HUES48 (cell line): ENCODE measurements at regions not wholly inside any gene's neighbourhood (a gene's known extent, or its start where the extent isn't known, plus 50 kb on each side); places are given as distances from the start of the nearest gene placed in this dataset.

Source experiments
- H3K27ac ChIP-seq: one replicate; pipeline ENCODE4 v1.7.0; 2013; ENCODE audit warnings: low read depth, low read length, inconsistent platforms
- H3K27me3 ChIP-seq: 2 replicates; pipeline ENCODE4 v1.6.1; 2013; ENCODE audit warnings: mild to moderate bottlenecking, low read length; ENCODE audit not compliant: control insufficient read depth, insufficient read depth
- H3K36me3 ChIP-seq: 2 replicates; pipeline ENCODE4 v1.6.1; 2013; ENCODE audit warnings: low read length; ENCODE audit not compliant: control insufficient read depth, insufficient read depth
- H3K4me1 ChIP-seq: 2 replicates; pipeline ENCODE4 v1.6.1; 2013; ENCODE audit warnings: mild to moderate bottlenecking, low read length; ENCODE audit not compliant: control insufficient read depth, insufficient read depth
- H3K4me3 ChIP-seq: 2 replicates; pipeline ENCODE4 v1.5.1; 2013; ENCODE audit warnings: mild to moderate bottlenecking, low read depth, low read length
- H3K9ac ChIP-seq: 2 replicates; pipeline ENCODE4 v1.6.1; 2013; ENCODE audit warnings: mild to moderate bottlenecking, low read depth, low read length, moderate library complexity
- H3K9me3 ChIP-seq: 2 replicates; pipeline ENCODE4 v1.6.1; 2013; ENCODE audit warnings: low read length; ENCODE audit not compliant: control insufficient read depth, insufficient read depth

DNA sequence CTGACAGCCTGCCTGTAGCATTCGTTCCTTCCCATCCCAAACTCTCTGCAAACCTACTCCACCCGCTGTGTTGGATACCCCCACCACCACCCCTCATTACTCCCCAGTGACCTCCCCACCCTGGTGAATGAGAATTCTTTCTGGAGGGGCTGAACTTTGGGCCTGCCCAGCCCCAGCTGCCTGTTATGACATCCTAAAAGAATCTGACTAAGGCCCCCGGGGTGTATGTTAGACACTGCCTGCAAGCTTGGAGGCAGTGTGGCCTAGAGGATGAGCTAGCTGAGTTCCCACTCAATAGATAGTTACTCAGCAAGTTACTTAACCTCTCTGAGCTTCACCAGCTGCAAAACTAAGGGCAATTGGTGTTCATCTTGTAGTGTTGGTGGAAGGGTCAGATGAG, 110.2 kb upstream of the FGGY start:
- Histone ChIP-seq H3K27ac (no peak overlapping the region), H3K27me3 (no peaks in the 10 kb centered on the region), H3K9ac (no peak overlapping the region), H3K9me3 (no peaks in the 10 kb centered on the region), H3K36me3 (no peaks in the 10 kb centered on the region), H3K4me3 (no peak overlapping the region), H3K4me1 (0 out of 2 replicates have a peak, but pooled peaks cover 4% of the 10 kb centered on the region)

DNA sequence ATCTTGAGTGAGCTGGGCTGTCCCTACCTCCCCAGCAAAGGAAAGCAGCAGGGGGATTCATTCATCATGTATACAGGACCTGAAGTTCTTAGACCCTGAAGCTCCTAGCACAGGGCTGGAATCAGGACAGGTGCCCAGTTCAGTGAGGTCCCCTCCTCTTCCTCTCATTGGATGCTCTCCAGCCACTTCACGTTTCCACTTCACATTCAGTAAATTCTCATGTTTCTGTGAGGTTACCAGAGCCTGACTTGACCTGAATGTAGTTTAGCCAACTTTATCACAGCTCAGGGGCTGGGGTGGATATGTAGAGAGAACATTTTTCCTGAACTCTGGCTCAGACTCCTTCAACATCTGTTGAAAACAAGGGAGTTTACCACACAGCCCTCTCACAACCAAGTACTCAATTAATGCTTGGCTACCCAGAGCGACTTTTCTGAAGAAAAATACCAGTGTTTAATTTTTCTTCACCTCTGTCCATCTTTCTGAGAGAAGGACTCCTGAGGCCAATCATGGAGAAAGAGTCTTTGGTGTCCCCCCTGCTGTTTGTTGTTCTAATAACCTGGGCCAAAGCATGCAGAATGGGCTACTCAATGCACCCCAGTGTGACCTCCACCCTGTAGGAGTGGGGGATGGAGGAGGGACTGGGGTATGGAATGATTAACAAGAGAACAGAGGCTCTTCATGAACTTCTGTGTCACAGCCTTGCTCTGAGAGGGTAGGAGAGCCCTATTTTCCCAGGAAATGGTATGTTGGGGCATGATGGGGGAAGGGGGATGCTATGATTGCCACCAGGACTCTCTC, 108.3 kb upstream of the FGGY start:
- H3K9me3 ChIP-seq: peaks cover 2% of the 10 kb centered on the region; the same call in 1 of the 2 replicates
- no peak overlapping the region for H3K9ac ChIP-seq
- no peak overlapping the region for H3K27ac ChIP-seq
- H3K4me1 ChIP-seq: 0 out of 2 replicates have a peak, but pooled peaks cover 3% of the 10 kb centered on the region
- H3K27me3 ChIP-seq: no peaks in the 10 kb centered on the region
- no peak overlapping the region for H3K4me3 ChIP-seq
- no peaks in the 10 kb centered on the region for H3K36me3 ChIP-seq

DNA sequence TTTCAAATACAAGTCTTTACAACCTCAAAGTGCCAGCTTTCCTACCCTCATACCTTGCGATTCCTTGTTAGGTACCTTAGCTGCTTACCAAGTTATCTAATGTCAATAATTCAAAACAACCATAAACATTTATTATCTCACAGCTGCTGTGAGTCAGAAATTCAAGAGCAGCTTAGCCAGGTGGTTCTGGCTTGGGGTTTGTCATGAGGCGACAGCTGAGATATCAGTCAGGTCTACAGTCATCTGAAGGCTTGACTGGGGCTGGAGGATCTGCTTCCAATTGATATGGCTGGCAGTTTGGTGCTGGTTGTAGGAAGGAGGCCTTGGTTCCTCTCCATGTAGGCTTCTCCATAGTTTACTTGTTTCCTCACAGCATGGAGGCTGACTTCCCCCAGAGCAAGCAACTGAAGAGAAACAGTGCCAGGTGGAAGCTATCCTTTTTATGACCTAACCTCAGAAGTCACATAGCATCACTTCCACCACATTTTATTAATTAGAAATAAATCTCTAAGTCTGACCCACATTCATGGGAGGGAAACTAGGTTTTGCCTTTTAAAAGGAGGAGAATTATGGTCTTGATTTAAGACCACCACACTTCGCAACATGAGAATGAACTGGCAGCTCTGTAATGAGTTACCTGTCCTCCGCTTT, 103.3 kb upstream of the FGGY start:
- H3K27ac ChIP-seq: no peak overlapping the region
- H3K36me3 ChIP-seq: no peaks in the 10 kb centered on the region
- no peak overlapping the region for H3K9ac ChIP-seq

DNA sequence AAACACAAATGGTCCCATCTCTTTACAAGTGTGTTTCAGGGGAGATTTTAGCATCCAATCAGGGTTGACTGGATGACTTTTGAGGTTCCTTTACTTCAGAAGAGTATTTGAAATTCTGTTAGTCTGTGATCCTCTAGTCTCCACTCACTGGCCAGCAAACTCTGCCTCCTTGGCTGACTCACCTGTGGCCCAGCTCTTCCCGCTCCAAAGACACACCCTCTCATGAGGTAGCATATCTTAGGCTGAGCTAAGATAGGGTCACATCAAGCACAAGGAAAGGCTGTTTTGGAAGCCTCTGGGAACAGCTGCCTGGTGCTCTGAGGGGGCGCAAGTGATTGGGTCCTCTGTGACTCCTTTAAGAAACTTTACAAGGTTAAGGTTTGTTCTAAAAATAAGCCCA, 102.3 kb upstream of the FGGY start:
- Histone ChIP-seq H3K27ac (no peak overlapping the region), H3K4me1 (no peaks in the 10 kb centered on the region), H3K27me3 (no peaks in the 10 kb centered on the region), H3K9me3 (peaks cover 2% of the 10 kb centered on the region; the same call in 1 of the 2 replicates), H3K4me3 (no peak overlapping the region), H3K36me3 (no peaks in the 10 kb centered on the region), H3K9ac (no peak overlapping the region)

More for the DNA sequence above, 103.3 kb upstream of the FGGY start:
- no peaks in the 10 kb centered on the region for H3K4me1 ChIP-seq
- no peaks in the 10 kb centered on the region for H3K27me3 ChIP-seq
- H3K9me3 ChIP-seq: peaks cover 2% of the 10 kb centered on the region; the same call in 1 of the 2 replicates
- no peak overlapping the region for H3K4me3 ChIP-seq

DNA sequence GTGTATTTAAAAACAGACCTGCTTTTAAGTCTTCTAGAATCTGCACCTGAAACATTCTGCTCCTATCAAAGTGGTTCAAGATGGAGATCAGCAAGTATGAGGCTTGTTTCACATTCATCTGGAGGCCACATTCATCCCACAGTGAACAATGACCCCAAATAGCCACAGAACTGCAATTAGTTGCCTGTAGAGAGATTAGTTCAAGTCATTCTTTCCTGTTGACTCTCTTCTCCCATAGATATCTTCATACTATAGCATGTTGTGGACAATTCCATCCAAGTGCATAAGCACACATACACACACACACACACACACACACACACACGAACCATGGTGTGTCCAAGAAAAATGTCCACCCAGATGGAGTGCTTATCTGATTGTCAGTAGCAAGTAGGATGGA, 101.7 kb upstream of the FGGY start:
- no peak overlapping the region for H3K27ac ChIP-seq
- H3K9me3 ChIP-seq: peaks cover 2% of the 10 kb centered on the region; the same call in 1 of the 2 replicates
- no peaks in the 10 kb centered on the region for H3K27me3 ChIP-seq
- H3K9ac ChIP-seq: no peak overlapping the region
- no peaks in the 10 kb centered on the region for H3K36me3 ChIP-seq
- no peaks in the 10 kb centered on the region for H3K4me1 ChIP-seq
- no peak overlapping the region for H3K4me3 ChIP-seq

DNA sequence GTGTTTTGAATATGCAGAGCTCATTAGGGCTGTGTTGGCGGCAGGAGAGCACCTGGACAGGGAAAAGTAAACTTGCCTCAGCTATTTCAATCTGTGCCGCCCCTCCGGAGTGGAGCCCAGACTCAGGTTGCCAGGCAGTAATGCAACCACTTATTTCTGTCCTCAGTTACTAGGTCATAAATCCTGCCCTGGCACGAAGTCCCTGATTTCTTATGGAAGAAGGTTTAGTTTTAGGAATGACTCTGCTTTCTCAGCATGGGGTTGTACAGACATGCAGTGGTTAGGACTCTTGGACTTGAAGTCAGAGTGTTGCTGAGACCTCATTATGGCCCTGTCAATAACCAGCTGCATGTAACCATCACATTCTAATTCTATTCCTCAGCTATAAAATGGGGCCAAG, 98.3 kb upstream of the FGGY start:
- no peaks in the 10 kb centered on the region for H3K4me1 ChIP-seq
- H3K9me3 ChIP-seq: no peaks in the 10 kb centered on the region
- H3K27me3 ChIP-seq: no peaks in the 10 kb centered on the region
- no peak overlapping the region for H3K27ac ChIP-seq
- H3K4me3 ChIP-seq: no peak overlapping the region
- no peaks in the 10 kb centered on the region for H3K36me3 ChIP-seq
- H3K9ac ChIP-seq: no peak overlapping the region

DNA sequence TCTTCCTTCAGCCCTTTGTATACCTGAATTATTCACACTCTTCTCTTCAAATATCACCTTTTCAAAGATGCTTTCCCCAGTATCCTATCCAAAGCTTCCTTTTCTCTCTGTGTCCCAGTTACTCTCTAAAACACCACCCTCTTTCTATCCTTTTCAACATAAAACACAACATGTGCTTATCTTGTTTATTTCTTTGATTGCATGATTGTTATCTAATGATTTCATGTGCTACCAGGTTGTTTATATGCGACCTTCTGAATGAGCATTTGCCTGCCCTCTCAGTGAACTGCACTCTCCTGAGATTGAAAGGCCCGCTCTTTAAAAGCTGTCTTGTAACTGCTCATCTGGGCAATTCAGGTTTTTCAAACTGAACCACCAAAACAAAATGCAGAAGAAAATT, 97.7 kb upstream of the FGGY start:
- H3K9ac ChIP-seq: no peak overlapping the region
- H3K4me3 ChIP-seq: no peak overlapping the region
- H3K4me1 ChIP-seq: no peaks in the 10 kb centered on the region
- no peaks in the 10 kb centered on the region for H3K36me3 ChIP-seq
- no peaks in the 10 kb centered on the region for H3K27me3 ChIP-seq
- no peak overlapping the region for H3K27ac ChIP-seq
- H3K9me3 ChIP-seq: no peaks in the 10 kb centered on the region

DNA sequence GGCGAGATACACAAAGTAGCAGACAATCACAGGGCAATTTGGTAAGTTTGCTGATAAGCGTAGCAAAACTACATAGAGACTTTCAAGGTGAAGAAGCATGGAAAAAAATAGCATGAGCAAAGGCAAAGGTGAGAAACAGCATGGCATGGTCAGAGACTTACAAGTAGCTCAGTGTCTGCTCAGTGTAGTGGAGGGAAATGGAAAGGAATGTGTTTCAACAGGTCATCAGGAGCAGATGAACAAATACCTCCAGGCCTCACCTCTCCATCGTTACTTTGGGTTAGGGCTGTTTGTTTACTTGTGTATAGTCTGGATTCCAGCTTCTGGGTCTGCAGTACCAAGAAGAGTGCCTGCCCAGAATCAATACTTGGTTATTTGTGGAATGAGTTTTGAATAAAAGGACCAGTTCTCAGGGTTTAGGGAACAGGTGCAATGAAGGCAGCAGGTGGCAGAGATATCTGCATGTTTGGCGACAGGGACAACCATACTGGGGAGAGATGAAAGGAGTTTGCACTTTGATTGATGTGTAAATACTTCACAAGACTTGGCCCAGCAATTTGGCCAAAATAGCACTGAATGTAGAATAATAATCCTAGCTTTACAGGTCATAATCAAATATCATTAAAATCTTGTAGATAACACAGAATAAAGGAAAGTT, 97.0 kb upstream of the FGGY start:
- no peaks in the 10 kb centered on the region; the same call in 1 of the 2 replicates for H3K9me3 ChIP-seq
- H3K9ac ChIP-seq: no peak overlapping the region
- no peaks in the 10 kb centered on the region for H3K4me1 ChIP-seq
- no peak overlapping the region for H3K27ac ChIP-seq
- no peaks in the 10 kb centered on the region for H3K36me3 ChIP-seq
- no peak overlapping the region for H3K4me3 ChIP-seq
- no peaks in the 10 kb centered on the region for H3K27me3 ChIP-seq

DNA sequence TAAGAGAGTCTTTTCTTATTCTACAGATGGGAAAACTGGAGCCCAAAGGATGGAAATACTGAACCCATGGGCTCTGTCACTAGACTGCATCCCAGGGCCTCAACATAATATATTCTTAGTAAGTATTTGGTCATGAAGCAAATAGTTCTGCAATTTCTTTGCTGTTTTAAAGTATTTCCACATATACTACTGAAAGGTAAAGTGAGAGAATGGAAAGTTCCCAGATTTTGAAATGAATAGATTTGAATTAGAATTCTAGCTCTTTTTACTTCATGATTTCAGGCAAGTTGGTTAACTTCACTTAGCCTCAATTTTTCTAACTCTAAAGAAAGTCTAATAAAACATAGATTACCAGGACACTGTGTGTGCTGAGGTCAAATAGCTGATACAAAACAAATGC, 95.6 kb upstream of the FGGY start:
- H3K27me3 ChIP-seq: no peaks in the 10 kb centered on the region

DNA sequence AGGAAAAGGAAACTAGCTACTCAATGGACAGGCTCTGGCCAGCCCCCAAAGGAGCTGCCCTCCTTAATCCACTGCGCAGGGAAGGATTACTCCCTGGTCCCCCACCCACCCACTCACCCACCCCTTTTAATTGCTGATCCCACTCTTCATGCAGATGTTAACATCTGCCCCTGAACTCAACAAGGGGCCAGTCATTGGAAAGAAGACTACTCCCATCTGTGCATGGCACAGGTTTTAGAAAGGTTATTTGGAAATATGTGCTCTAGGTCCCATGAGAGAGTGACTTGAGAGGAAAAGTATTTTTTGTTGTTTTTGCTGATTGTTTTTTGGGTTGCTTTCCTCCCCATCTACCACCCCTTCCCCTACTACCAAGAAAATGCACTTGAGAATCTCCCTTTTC, 94.4 kb upstream of the FGGY start:
- Histone ChIP-seq H3K27me3 (no peaks in the 10 kb centered on the region), H3K27ac (no peak overlapping the region), H3K36me3 (no peaks in the 10 kb centered on the region), H3K9ac (no peak overlapping the region), H3K4me3 (no peak overlapping the region), H3K9me3 (no peaks in the 10 kb centered on the region; the same call in 1 of the 2 replicates), H3K4me1 (no peaks in the 10 kb centered on the region)

More for the DNA sequence above, 95.6 kb upstream of the FGGY start:
- no peak overlapping the region for H3K27ac ChIP-seq
- no peaks in the 10 kb centered on the region; the same call in 1 of the 2 replicates for H3K9me3 ChIP-seq
- H3K9ac ChIP-seq: no peak overlapping the region
- no peaks in the 10 kb centered on the region for H3K4me1 ChIP-seq
- no peaks in the 10 kb centered on the region for H3K36me3 ChIP-seq
- H3K4me3 ChIP-seq: no peak overlapping the region

DNA sequence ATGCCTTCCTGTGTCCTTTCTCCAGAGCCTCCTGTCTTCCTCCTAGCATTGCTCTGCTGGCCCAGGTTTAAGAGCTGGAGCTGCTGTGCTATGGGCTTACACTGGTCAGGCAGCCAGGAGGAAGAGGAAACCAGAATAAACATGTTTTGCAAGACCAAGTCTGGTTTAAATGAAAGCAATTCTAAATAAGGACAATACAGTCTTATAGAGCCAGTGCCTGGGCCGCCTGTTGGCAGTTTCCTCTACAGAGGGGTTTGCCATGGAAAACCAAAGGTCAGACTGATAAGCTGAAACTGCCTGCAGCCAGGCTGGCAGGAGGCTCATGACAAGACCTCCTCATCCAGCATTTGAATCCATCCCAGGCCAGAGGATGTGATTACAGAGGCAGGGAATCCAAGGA, 92.9 kb upstream of the FGGY start:
- Histone ChIP-seq H3K4me1 (no peaks in the 10 kb centered on the region), H3K27me3 (no peaks in the 10 kb centered on the region), H3K4me3 (no peak overlapping the region), H3K9ac (no peak overlapping the region), H3K9me3 (no peaks in the 10 kb centered on the region; the same call in 1 of the 2 replicates), H3K36me3 (no peaks in the 10 kb centered on the region), H3K27ac (no peak overlapping the region)
